NOMO-1 treated with dmso at 0.1 percent for 144 hours (cell line): ENCODE measurements at regions not wholly inside any gene's neighbourhood (a gene's known extent, or its start where the extent isn't known, plus 50 kb on each side); places are given as distances from the start of the nearest gene placed in this dataset.
A peak's percentile ranks its signal among the peaks of the same experiment; 100 is the strongest.
"Not testable (repeated sequence)": the region's sequence is repeated elsewhere in the genome, so short reads cannot be mapped to it uniquely, and the experiment has no call there.

ENCODE experiments used
- DNase-seq: peaks from one replicate; lab custom pipeline; 2025; ENCODE audit not compliant: unreplicated experiment; lab: John Stamatoyannopoulos, UW

- no peak for DNase-seq
Measured at GRCh38 chr5:129163810-129164378, 69.3 kb downstream of the ISOC1 start.

GRCh38 chr5:129170050-129170449 lies 75.5 kb downstream of the ISOC1 start:
- DNase-seq = no peak

- no peak for DNase-seq
Measured at GRCh38 chr5:129171194-129171944, 76.8 kb downstream of the ISOC1 start.

GRCh38 chr5:129172580-129172979 lies 78.0 kb downstream of the ISOC1 start:
- DNase-seq = no peak

- no peak for DNase-seq
Measured at GRCh38 chr5:129173771-129174170, 79.2 kb downstream of the ISOC1 start.

GRCh38 chr5:129174480-129174879 lies 79.9 kb downstream of the ISOC1 start:
- DNase-seq = no peak

- DNase-seq = no peak
Measured at GRCh38 chr5:129177451-129177850, 82.9 kb downstream of the ISOC1 start.

- DNase-seq = peak; percentile 21
Measured at GRCh38 chr5:129199308-129199707, 104.8 kb downstream of the ISOC1 start.

GRCh38 chr5:129204525-129204924 lies 110.0 kb downstream of the ISOC1 start:
- no peak for DNase-seq

- no peak for DNase-seq
Measured at GRCh38 chr5:129216001-129216400, 121.5 kb downstream of the ISOC1 start.

GRCh38 chr5:129217179-129217578 lies 122.6 kb downstream of the ISOC1 start:
- no peak for DNase-seq

- no peak for DNase-seq
Measured at GRCh38 chr5:129223178-129223577, 128.6 kb downstream of the ISOC1 start.

- DNase-seq = no peak
Measured at GRCh38 chr5:129228577-129228976, 134.0 kb downstream of the ISOC1 start.

- DNase-seq = no peak
Measured at GRCh38 chr5:129241755-129242154, 147.2 kb downstream of the ISOC1 start.

GRCh38 chr5:129243039-129243438 lies 148.5 kb downstream of the ISOC1 start:
- no peak for DNase-seq

GRCh38 chr5:129244478-129244877 lies 149.9 kb downstream of the ISOC1 start:
- DNase-seq = no peak

- DNase-seq = no peak
Measured at GRCh38 chr5:129245489-129245888, 150.9 kb downstream of the ISOC1 start.

- DNase-seq = no peak
Measured at GRCh38 chr5:129246088-129246487, 151.5 kb downstream of the ISOC1 start.

GRCh38 chr5:129249886-129250285 lies 155.3 kb downstream of the ISOC1 start:
- DNase-seq = no peak

- DNase-seq = no peak
Measured at GRCh38 chr5:129271308-129271707, 176.8 kb downstream of the ISOC1 start.

- DNase-seq = no peak
Measured at GRCh38 chr5:129284010-129284409, 176.1 kb upstream of the ADAMTS19 start.

- DNase-seq = not testable (repeated sequence)
Measured at GRCh38 chr5:129294216-129294615, 165.9 kb upstream of the ADAMTS19 start.

GRCh38 chr5:129306725-129307124 lies 153.4 kb upstream of the ADAMTS19 start:
- DNase-seq = no peak
